ENCODE measurements at regions not wholly inside any gene's neighbourhood (a gene's known extent, or its start where the extent isn't known, plus 50 kb on each side); places are given as distances from the start of the nearest gene placed in this dataset.

GRCh38 chr13:75231235-75231634 is 250.7 kb downstream of the TBC1D4 start:
- no peak for DNase-seq (ENCODE audit: extremely low read depth, low read depth)
- no peak for TF ChIP-seq CTCF (IDR thresholded peaks at IDR 0.05; ENCODE audit: low read depth, low read length)

- peak; percentile 66 for DNase-seq (ENCODE audit: extremely low read depth, low read depth)
- TF ChIP-seq CTCF (IDR thresholded peaks at IDR 0.05; ENCODE audit: low read depth, low read length): no peak
Measured at GRCh38 chr13:75226733-75227435, 255.1 kb downstream of the TBC1D4 start.

GRCh38 chr13:75226092-75226491 is 255.9 kb downstream of the TBC1D4 start:
- DNase-seq (ENCODE audit: extremely low read depth, low read depth): no peak
- TF ChIP-seq CTCF (IDR thresholded peaks at IDR 0.05; ENCODE audit: low read depth, low read length): no peak

GRCh38 chr13:75225288-75226032 is 256.5 kb downstream of the TBC1D4 start:
- DNase-seq (ENCODE audit: extremely low read depth, low read depth): no peak
- no peak for TF ChIP-seq CTCF (IDR thresholded peaks at IDR 0.05; ENCODE audit: low read depth, low read length)

GRCh38 chr13:75224053-75224742 is 257.8 kb downstream of the TBC1D4 start:
- no peak for TF ChIP-seq CTCF (IDR thresholded peaks at IDR 0.05; ENCODE audit: low read depth, low read length)
- DNase-seq (ENCODE audit: extremely low read depth, low read depth): no peak

GRCh38 chr13:75222031-75222430 is 259.9 kb downstream of the TBC1D4 start:
- DNase-seq (ENCODE audit: extremely low read depth, low read depth): no peak
- no peak for TF ChIP-seq CTCF (IDR thresholded peaks at IDR 0.05; ENCODE audit: low read depth, low read length)

GRCh38 chr13:75220861-75221260 is 261.1 kb downstream of the TBC1D4 start:
- no peak for TF ChIP-seq CTCF (IDR thresholded peaks at IDR 0.05; ENCODE audit: low read depth, low read length)
- no peak for DNase-seq (ENCODE audit: extremely low read depth, low read depth)

Data from AG09319 (cell line).